Stimulated activated naive B cell treated with anti-CD40 and anti-IgM and Interleukin-4, amounts not matched to agents 10 μg/mL and 1 μg/mL and 100 μg/mL, for 72 hours (primary cell): ENCODE measurements at regions not wholly inside any gene's neighbourhood (a gene's known extent, or its start where the extent isn't known, plus 50 kb on each side); places are given as distances from the start of the nearest gene placed in this dataset.

Experiments
- ATAC-seq, 2 donors: fragments of 150-1000 bp; cut with Tn5 transposase; replicated peaks; 2 replicates each; pipeline ENCODE4 v1.10.0; 2021; ENCODE audit warnings: moderate library complexity in 1 of 2
- DNase-seq: peaks from one replicate; pipeline ENCODE4 v3.0.0; 2021
- H3K27ac Mint-ChIP-seq: one replicate; pipeline ENCODE4 v1.8.0; 2022; ENCODE audit warnings: mild to moderate bottlenecking, mixed read lengths
- H3K27me3 Mint-ChIP-seq, 2 donors: one replicate each; pipeline ENCODE4 v1.8.0; 2022; ENCODE audit warnings: mixed read lengths in 2 of 2
- H3K36me3 Mint-ChIP-seq, 2 donors: one replicate each; pipeline ENCODE4 v1.8.0; 2022; ENCODE audit warnings: mixed read lengths in 2 of 2, mild to moderate bottlenecking in 1 of 2
- H3K4me1 Mint-ChIP-seq, 2 donors: one replicate each; pipeline ENCODE4 v1.8.0; 2022; ENCODE audit warnings: mixed read lengths in 2 of 2, mild to moderate bottlenecking in 1 of 2
- H3K4me3 Mint-ChIP-seq, 2 donors: one replicate each; pipeline ENCODE4 v1.8.0; 2022; ENCODE audit warnings: mild to moderate bottlenecking in 2 of 2, mixed read lengths in 2 of 2, moderate library complexity in 1 of 2
- H3K9me3 Mint-ChIP-seq, 2 donors: one replicate each; pipeline ENCODE4 v1.8.0; 2022; ENCODE audit warnings: mixed read lengths in 2 of 2, mild to moderate bottlenecking in 1 of 2

GRCh38 chr10:44647473-44647872 lies 262.6 kb upstream of the CXCL12 start:
- H3K36me3 Mint-ChIP-seq: peaks cover 0 to 2% of the 10 kb centered on the region in 2 donors
- peaks cover 9 to 12% of the 10 kb centered on the region in 2 donors for H3K9me3 Mint-ChIP-seq

GRCh38 chr10:44647877-44648542 lies 263.1 kb upstream of the CXCL12 start:
- Mint-ChIP-seq H3K4me3 (no peak overlapping the region), H3K27me3 (peaks cover 0 to 4% of the 10 kb centered on the region in 2 donors), H3K27ac (no peak overlapping the region), H3K36me3 (peaks cover 0 to 2% of the 10 kb centered on the region in 2 donors), H3K9me3 (peaks cover 9 to 12% of the 10 kb centered on the region in 2 donors), H3K4me1 (no peaks in the 10 kb centered on the region)
- DNase-seq (no peak), ATAC-seq (no peak)

More at GRCh38 chr10:44647473-44647872, 262.6 kb upstream of the CXCL12 start:
- Mint-ChIP-seq H3K27me3 (peaks cover 0 to 4% of the 10 kb centered on the region in 2 donors), H3K27ac (no peak overlapping the region), H3K4me1 (no peaks in the 10 kb centered on the region), H3K4me3 (no peak overlapping the region)
- no peak for DNase-seq
- ATAC-seq: no peak

GRCh38 chr10:44650691-44651661 lies 260.2 kb upstream of the TMEM72 start:
- no peak for ATAC-seq
- peaks cover 0 to 2% of the 10 kb centered on the region in 2 donors for H3K36me3 Mint-ChIP-seq
- no peaks in the 10 kb centered on the region for H3K4me1 Mint-ChIP-seq
- no peak overlapping the region for H3K4me3 Mint-ChIP-seq
- peaks cover 0 to 4% of the 10 kb centered on the region in 2 donors for H3K27me3 Mint-ChIP-seq
- H3K27ac Mint-ChIP-seq: no peak overlapping the region
- DNase-seq: no peak
- H3K9me3 Mint-ChIP-seq: peaks cover 0 to 3% of the 10 kb centered on the region in 2 donors

- Mint-ChIP-seq H3K36me3 (peaks cover 0 to 2% of the 10 kb centered on the region in 2 donors), H3K27ac (no peak overlapping the region), H3K4me3 (no peak overlapping the region), H3K4me1 (no peaks in the 10 kb centered on the region), H3K27me3 (peaks cover 0 to 4% of the 10 kb centered on the region in 2 donors), H3K9me3 (peaks cover 0 to 3% of the 10 kb centered on the region in 2 donors)
- ATAC-seq (no peak), DNase-seq (no peak)
Measured at GRCh38 chr10:44651834-44652233, 259.3 kb upstream of the TMEM72 start.

GRCh38 chr10:44659320-44659719 lies 251.8 kb upstream of the TMEM72 start:
- no peak overlapping the region for H3K27ac Mint-ChIP-seq
- H3K27me3 Mint-ChIP-seq: peaks cover 4 to 13% of the 10 kb centered on the region in 2 donors
- H3K4me1 Mint-ChIP-seq: no peaks in the 10 kb centered on the region
- H3K9me3 Mint-ChIP-seq: peaks cover 0 to 2% of the 10 kb centered on the region in 2 donors
- H3K4me3 Mint-ChIP-seq: no peak overlapping the region
- no peak for DNase-seq
- H3K36me3 Mint-ChIP-seq: no peaks in the 10 kb centered on the region
- ATAC-seq: no peak

- H3K9me3 Mint-ChIP-seq: peaks cover 0 to 2% of the 10 kb centered on the region in 2 donors
- no peak overlapping the region for H3K4me3 Mint-ChIP-seq
- peaks cover 4 to 13% of the 10 kb centered on the region in 2 donors for H3K27me3 Mint-ChIP-seq
- ATAC-seq: no peak
- DNase-seq: no peak
- H3K36me3 Mint-ChIP-seq: no peaks in the 10 kb centered on the region
- no peaks in the 10 kb centered on the region for H3K4me1 Mint-ChIP-seq
- H3K27ac Mint-ChIP-seq: no peak overlapping the region
Measured at GRCh38 chr10:44660271-44660670, 250.9 kb upstream of the TMEM72 start.

- H3K27ac Mint-ChIP-seq: no peak overlapping the region
- no peak for ATAC-seq
- H3K27me3 Mint-ChIP-seq: peaks cover 4 to 13% of the 10 kb centered on the region in 2 donors
- H3K4me3 Mint-ChIP-seq: no peak overlapping the region
- no peak for DNase-seq
- no peaks in the 10 kb centered on the region for H3K36me3 Mint-ChIP-seq
- H3K4me1 Mint-ChIP-seq: no peaks in the 10 kb centered on the region
- peaks cover 0 to 4% of the 10 kb centered on the region in 2 donors for H3K9me3 Mint-ChIP-seq
Measured at GRCh38 chr10:44662051-44662450, 249.1 kb upstream of the TMEM72 start.

- Mint-ChIP-seq H3K36me3 (no peaks in the 10 kb centered on the region), H3K4me1 (no peaks in the 10 kb centered on the region), H3K4me3 (no peak overlapping the region), H3K9me3 (peaks cover 0 to 9% of the 10 kb centered on the region in 2 donors), H3K27me3 (no peaks in the 10 kb centered on the region), H3K27ac (no peak overlapping the region)
- ATAC-seq: no peak
- no peak for DNase-seq
Measured at GRCh38 chr10:44668336-44668735, 242.8 kb upstream of the TMEM72 start.

- no peak overlapping the region for H3K4me3 Mint-ChIP-seq
- no peaks in the 10 kb centered on the region for H3K36me3 Mint-ChIP-seq
- DNase-seq (no peak), ATAC-seq (no peak)
- H3K9me3 Mint-ChIP-seq: peaks cover 0 to 11% of the 10 kb centered on the region in 2 donors
- H3K4me1 Mint-ChIP-seq: no peaks in the 10 kb centered on the region
- no peaks in the 10 kb centered on the region for H3K27me3 Mint-ChIP-seq
- no peak overlapping the region for H3K27ac Mint-ChIP-seq
Measured at GRCh38 chr10:44671319-44671718, 239.8 kb upstream of the TMEM72 start.

- no peak for ATAC-seq
- Mint-ChIP-seq H3K4me1 (no peaks in the 10 kb centered on the region), H3K9me3 (peaks cover 0 to 8% of the 10 kb centered on the region in 2 donors)
Measured at GRCh38 chr10:44673245-44673983, 237.7 kb upstream of the TMEM72 start.

GRCh38 chr10:44674536-44675386 lies 236.4 kb upstream of the TMEM72 start:
- H3K36me3 Mint-ChIP-seq: no peaks in the 10 kb centered on the region

More at GRCh38 chr10:44673245-44673983, 237.7 kb upstream of the TMEM72 start:
- Mint-ChIP-seq H3K27ac (no peak overlapping the region), H3K36me3 (no peaks in the 10 kb centered on the region), H3K4me3 (no peak overlapping the region), H3K27me3 (peaks cover 4 to 6% of the 10 kb centered on the region in 2 donors)
- DNase-seq: no peak

GRCh38 chr10:44675387-44675874 lies 235.7 kb upstream of the TMEM72 start:
- DNase-seq: no peak
- ATAC-seq: no peak
- no peak overlapping the region for H3K27ac Mint-ChIP-seq

More at GRCh38 chr10:44674536-44675386, 236.4 kb upstream of the TMEM72 start:
- Mint-ChIP-seq H3K9me3 (peaks cover 0 to 3% of the 10 kb centered on the region in 2 donors), H3K4me1 (no peaks in the 10 kb centered on the region), H3K27me3 (peaks cover 4 to 6% of the 10 kb centered on the region in 2 donors), H3K4me3 (no peak overlapping the region), H3K27ac (no peak overlapping the region)
- ATAC-seq: no peak
- DNase-seq: no peak

GRCh38 chr10:44680764-44681163 lies 230.4 kb upstream of the TMEM72 start:
- peaks cover 4 to 16% of the 10 kb centered on the region in 2 donors for H3K27me3 Mint-ChIP-seq
- ATAC-seq: no peak
- no peaks in the 10 kb centered on the region for H3K4me1 Mint-ChIP-seq
- H3K27ac Mint-ChIP-seq: no peak overlapping the region
- H3K4me3 Mint-ChIP-seq: no peak overlapping the region
- H3K9me3 Mint-ChIP-seq: peaks cover 0 to 3% of the 10 kb centered on the region in 2 donors
- DNase-seq: no peak
- peaks cover 0 to 2% of the 10 kb centered on the region in 2 donors for H3K36me3 Mint-ChIP-seq

More at GRCh38 chr10:44675387-44675874, 235.7 kb upstream of the TMEM72 start:
- Mint-ChIP-seq H3K36me3 (no peaks in the 10 kb centered on the region), H3K9me3 (peaks cover 0 to 1% of the 10 kb centered on the region in 2 donors), H3K4me1 (no peaks in the 10 kb centered on the region), H3K4me3 (no peak overlapping the region), H3K27me3 (peaks cover 4 to 10% of the 10 kb centered on the region in 2 donors)
